HEK293 (cell line): ENCODE measurements at regions not wholly inside any gene's neighbourhood (a gene's known extent, or its start where the extent isn't known, plus 50 kb on each side); places are given as distances from the start of the nearest gene placed in this dataset.
A peak's percentile ranks its signal among the peaks of the same experiment; 100 is the strongest.

Experiments used
- CTCF ChIA-PET: fragments of 350-600 bp; formaldehyde crosslinking; extraction: SDS; loops from one replicate; lab custom pipeline; 2021; ENCODE audit warnings: antibody characterized with exemption; lab: Yijun Ruan, JAX
- POLR2A ChIA-PET: fragments of 300-600 bp; formaldehyde crosslinking; extraction: SDS; loops from one replicate; lab custom pipeline; 2020; ENCODE audit warnings: antibody characterized with exemption, inconsistent platforms; lab: Yijun Ruan, JAX
- H3K27ac ChIP-seq: fragments of 200-500 bp; sonication (Bioruptor generic); 2 replicates; pipeline ENCODE4 v1.5.1; 2014; ENCODE audit warnings: low read depth, low read length, control low read depth, inconsistent platforms; ENCODE audit errors: extremely low read depth
- H3K36me3 ChIP-seq, 2 experiments: fragments of 200-500 bp in 1 of 2; sonication (Bioruptor generic) in 1 of 2; 1 replicate in 1 of 2; 2 replicates in 1 of 2; pipeline ENCODE4 v1.5.1; 2014 to 2017; ENCODE audit warnings: inconsistent platforms in 2 of 2, low read length in 2 of 2; ENCODE audit not compliant: control insufficient read depth in 2 of 2, insufficient read depth in 1 of 2
- H3K4me1 ChIP-seq: fragments of 200-500 bp; sonication (Bioruptor generic); 2 replicates; pipeline ENCODE4 v1.5.1; 2014; ENCODE audit warnings: mild to moderate bottlenecking, low read length, inconsistent platforms; ENCODE audit not compliant: control insufficient read depth, insufficient read depth
- H3K4me3 ChIP-seq: 2 replicates; pipeline ENCODE4 v1.5.1; 2011; ENCODE audit warnings: low read depth, mild to moderate bottlenecking, control low read depth, low read length, moderate library complexity
- H3K9me3 ChIP-seq: fragments of 200-500 bp; sonication (Bioruptor generic); 2 replicates; pipeline ENCODE4 v1.5.1; 2014; ENCODE audit warnings: low read depth, low read length, inconsistent platforms; ENCODE audit not compliant: control insufficient read depth, insufficient read depth
- EGR2 ChIP-seq: fragments of 450-650 bp; formaldehyde crosslinking; IDR thresholded peaks from 2 replicates; pipeline ENCODE4 v1.5.1; 2016; ENCODE audit warnings: low read depth, missing biosample characterization, missing genetic modification characterization
- HOXC10 ChIP-seq: sonication (generic); formaldehyde crosslinking; IDR thresholded peaks from 2 replicates; pipeline ENCODE4 v1.8.1; 2023; ENCODE audit warnings: mild to moderate bottlenecking, missing genetic modification reagents
- REPIN1 ChIP-seq: fragments of 450-650 bp; formaldehyde crosslinking; IDR thresholded peaks from 2 replicates; pipeline ENCODE4 v1.5.1; 2017; ENCODE audit warnings: missing biosample characterization, missing genetic modification characterization, low read depth
- SCRT2 ChIP-seq: fragments of 450-650 bp; formaldehyde crosslinking; IDR thresholded peaks from 2 replicates; pipeline ENCODE4 v1.5.1; 2016; ENCODE audit warnings: missing biosample characterization, missing genetic modification characterization
- SP2 ChIP-seq: fragments of 450-650 bp; formaldehyde crosslinking; IDR thresholded peaks from 2 replicates; pipeline ENCODE4 v1.5.1; 2016; ENCODE audit warnings: missing biosample characterization, missing genetic modification characterization
- SP7 ChIP-seq: fragments of 450-650 bp; formaldehyde crosslinking; IDR thresholded peaks from 2 replicates; pipeline ENCODE4 v1.5.1; 2016; ENCODE audit warnings: missing biosample characterization, missing genetic modification characterization
- WT1 ChIP-seq: fragments of 450-650 bp; formaldehyde crosslinking; IDR thresholded peaks from 2 replicates; pipeline ENCODE4 v1.5.1; 2016; ENCODE audit warnings: missing biosample characterization, missing genetic modification characterization
- YY1 ChIP-seq: fragments of 450-650 bp; formaldehyde crosslinking; IDR thresholded peaks from 2 replicates; pipeline ENCODE4 v1.5.1; 2018; ENCODE audit warnings: missing biosample characterization, missing genetic modification characterization
- YY2 ChIP-seq: fragments of 450-650 bp; formaldehyde crosslinking; IDR thresholded peaks from 2 replicates; pipeline ENCODE4 v1.5.1; 2016; ENCODE audit warnings: missing biosample characterization, missing genetic modification characterization
- ZBTB17 ChIP-seq: fragments of 450-650 bp; formaldehyde crosslinking; IDR thresholded peaks from 2 replicates; pipeline ENCODE4 v1.5.1; 2016; ENCODE audit warnings: missing biosample characterization, missing genetic modification characterization
- ZNF114 ChIP-seq: fragments of 450-650 bp; formaldehyde crosslinking; IDR thresholded peaks from 2 replicates; pipeline ENCODE4 v1.5.0; 2017; ENCODE audit warnings: missing biosample characterization, missing genetic modification characterization
- ZNF121 ChIP-seq: fragments of 450-650 bp; formaldehyde crosslinking; IDR thresholded peaks from 2 replicates; pipeline ENCODE4 v1.5.1; 2016; ENCODE audit warnings: missing biosample characterization, missing genetic modification characterization
- ZNF248 ChIP-seq: fragments of 450-650 bp; formaldehyde crosslinking; IDR thresholded peaks from 2 replicates; pipeline ENCODE4 v1.5.1; 2017; ENCODE audit warnings: missing biosample characterization, missing genetic modification characterization
- ZNF274 ChIP-seq, 2 experiments: fragments of 200-500 bp in 1 of 2; fragments of 450-650 bp in 1 of 2; sonication (Bioruptor generic) in 1 of 2; formaldehyde crosslinking in 1 of 2; IDR thresholded peaks; 2 replicates each; pipeline versions ENCODE4 v1.5.1 to v1.6.1; 2014 to 2016; ENCODE audit warnings: borderline replicate concordance in 1 of 2, inconsistent platforms in 1 of 2, low read length in 1 of 2, missing biosample characterization in 1 of 2, missing genetic modification characterization in 1 of 2
- ZNF280D ChIP-seq: fragments of 450-650 bp; formaldehyde crosslinking; IDR thresholded peaks from 2 replicates; pipeline ENCODE4 v1.5.1; 2016; ENCODE audit warnings: missing biosample characterization, missing genetic modification characterization
- ZNF311 ChIP-seq: fragments of 450-650 bp; formaldehyde crosslinking; IDR thresholded peaks from 2 replicates; pipeline ENCODE4 v1.5.1; 2017; ENCODE audit warnings: missing biosample characterization, missing genetic modification characterization, borderline replicate concordance
- ZNF362 ChIP-seq: fragments of 450-650 bp; formaldehyde crosslinking; IDR thresholded peaks from 2 replicates; pipeline ENCODE4 v1.5.1; 2016; ENCODE audit warnings: missing biosample characterization, missing genetic modification characterization
- ZNF48 ChIP-seq: fragments of 450-650 bp; formaldehyde crosslinking; IDR thresholded peaks from 2 replicates; pipeline ENCODE4 v1.5.1; 2016; ENCODE audit warnings: missing biosample characterization, missing genetic modification characterization
- ZNF488 ChIP-seq: fragments of 450-650 bp; formaldehyde crosslinking; IDR thresholded peaks from 2 replicates; pipeline ENCODE4 v1.5.1; 2016; ENCODE audit warnings: missing biosample characterization, missing genetic modification characterization
- ZNF555 ChIP-seq: fragments of 450-650 bp; formaldehyde crosslinking; conservative IDR thresholded peaks from 2 replicates; pipeline ENCODE4 v1.5.1; 2017; ENCODE audit warnings: missing biosample characterization, mild to moderate bottlenecking, missing genetic modification characterization, inconsistent platforms
- ZNF658 ChIP-seq: fragments of 450-650 bp; formaldehyde crosslinking; IDR thresholded peaks from 2 replicates; pipeline ENCODE4; 2016; ENCODE audit warnings: missing biosample characterization, missing genetic modification characterization

- POLR2A ChIA-PET = no interaction called here
- no peaks in the 10 kb centered on the region for H3K36me3 ChIP-seq
- no peak overlapping the region for H3K27ac ChIP-seq
- no peaks in the 10 kb centered on the region for H3K4me1 ChIP-seq
- TF ChIP-seq YY1 (no peak), ZBTB17 (tag by site-specific recombination) (peak; percentile 29; the same call in 1 of the 2 replicates)
- no peak overlapping the region for H3K4me3 ChIP-seq
- CTCF ChIA-PET = no interaction called here
- H3K9me3 ChIP-seq = no peaks in the 10 kb centered on the region
These were observed 240.4 kb upstream of the CELF2 start for GRCh38 chr10:10777279-10777678.

- ChIA-PET POLR2A (no interaction called here), CTCF (no interaction called here)
- no peaks in the 10 kb centered on the region for H3K36me3 ChIP-seq
- H3K9me3 ChIP-seq = no peaks in the 10 kb centered on the region
- TF ChIP-seq ZNF555 = no peak
- no peak for TF ChIP-seq ZNF274 (IDR thresholded peaks at IDR 0.05; ENCODE audit: low read length)
- TF ChIP-seq ZNF274 (tag by site-specific recombination; IDR thresholded peaks at IDR 0.05; ENCODE audit: borderline replicate concordance) = no peak
- no peak for TF ChIP-seq SCRT2
- TF ChIP-seq ZNF48 (tag by site-specific recombination) = no peak
- H3K4me1 ChIP-seq = no peaks in the 10 kb centered on the region
- H3K4me3 ChIP-seq = no peak overlapping the region
- no peak overlapping the region for H3K27ac ChIP-seq
These were observed 239.9 kb upstream of the CELF2 start for GRCh38 chr10:10777723-10778122.

GRCh38 chr10:10778959-10779358, 238.7 kb upstream of the CELF2 start:
- Histone ChIP-seq H3K4me3 (no peak overlapping the region), H3K4me1 (no peaks in the 10 kb centered on the region), H3K36me3 (no peaks in the 10 kb centered on the region), H3K9me3 (no peaks in the 10 kb centered on the region), H3K27ac (no peak overlapping the region)
- POLR2A ChIA-PET = no interaction called here
- TF ChIP-seq ZNF658 (tag by site-specific recombination) = no peak
- TF ChIP-seq ZNF488 (tag by site-specific recombination) = no peak
- no peak for TF ChIP-seq ZNF114
- no peak for TF ChIP-seq EGR2
- no peak for TF ChIP-seq YY2
- no peak for TF ChIP-seq ZNF121
- TF ChIP-seq HOXC10 (CRISPR knock-in tag) = no peak
- TF ChIP-seq REPIN1 (tag by site-specific recombination) = no peak
- no peak for TF ChIP-seq SP7
- TF ChIP-seq ZNF280D (tag by site-specific recombination) = no peak
- no peak for TF ChIP-seq ZNF311 (tag by site-specific recombination)
- CTCF ChIA-PET = no interaction called here

- Histone ChIP-seq H3K9me3 (no peaks in the 10 kb centered on the region), H3K4me1 (no peaks in the 10 kb centered on the region), H3K4me3 (no peak overlapping the region), H3K27ac (no peak overlapping the region), H3K36me3 (no peaks in the 10 kb centered on the region)
- POLR2A ChIA-PET = no interaction called here
- CTCF ChIA-PET = no interaction called here
- no peak for TF ChIP-seq ZNF362 (tag by site-specific recombination)
- TF ChIP-seq WT1 (tag by site-specific recombination) = no peak
- TF ChIP-seq ZNF248 (tag by site-specific recombination) = no peak
- TF ChIP-seq SP2 (tag by site-specific recombination) = no peak
These were observed 238.2 kb upstream of the CELF2 start for GRCh38 chr10:10779511-10779910.
